WERI-Rb-1 (cell line): ENCODE measurements at regions not wholly inside any gene's neighbourhood (a gene's known extent, or its start where the extent isn't known, plus 50 kb on each side); places are given as distances from the start of the nearest gene placed in this dataset.

Source experiments
- DNase-seq: peaks from one replicate; pipeline ENCODE4 v3.0.0-alpha.2; 2020
- H3K27ac ChIP-seq: fragments of 250-450 bp; sonication (Bioruptor Pico); 2 replicates; pipeline ENCODE4 v1.5.1; 2020; ENCODE audit warnings: mild to moderate bottlenecking, moderate library complexity
- H3K27me3 ChIP-seq: fragments of 250-450 bp; sonication (Bioruptor Pico); 2 replicates; pipeline ENCODE4 v1.5.1; 2021; ENCODE audit warnings: mild to moderate bottlenecking, low read depth, moderate library complexity; ENCODE audit not compliant: insufficient read depth, severe bottlenecking
- H3K36me3 ChIP-seq: fragments of 250-450 bp; sonication (Bioruptor Pico); 2 replicates; pipeline ENCODE4 v1.5.1; 2020; ENCODE audit warnings: mild to moderate bottlenecking, moderate library complexity
- H3K4me3 ChIP-seq: 2 replicates; pipeline ENCODE4 v1.5.1; 2011; ENCODE audit warnings: low read depth, mild to moderate bottlenecking, control low read depth, low read length
- H3K9me3 ChIP-seq: fragments of 250-450 bp; sonication (Bioruptor Pico); 2 replicates; pipeline ENCODE4 v1.5.1; 2021; ENCODE audit warnings: mild to moderate bottlenecking, moderate library complexity; ENCODE audit not compliant: severe bottlenecking
- CTCF ChIP-seq: IDR thresholded peaks from 2 replicates; pipeline ENCODE4 v1.5.1; 2011; ENCODE audit warnings: low read depth, mild to moderate bottlenecking, control low read depth, inconsistent platforms, low read length

GRCh38 chr6:147133669-147134068 lies 70.5 kb upstream of the STXBP5 start:
- Histone ChIP-seq H3K9me3 (no peaks in the 10 kb centered on the region), H3K4me3 (no peak overlapping the region), H3K27ac (no peak overlapping the region), H3K27me3 (no peaks in the 10 kb centered on the region), H3K36me3 (no peaks in the 10 kb centered on the region)
- TF ChIP-seq CTCF = no peak
- no peak for DNase-seq

GRCh38 chr6:147135211-147135681 lies 69.0 kb upstream of the STXBP5 start:
- DNase-seq = no peak
- H3K27ac ChIP-seq = no peak overlapping the region
- no peaks in the 10 kb centered on the region for H3K9me3 ChIP-seq
- H3K27me3 ChIP-seq = no peaks in the 10 kb centered on the region
- TF ChIP-seq CTCF = no peak
- no peaks in the 10 kb centered on the region for H3K36me3 ChIP-seq
- no peak overlapping the region for H3K4me3 ChIP-seq

GRCh38 chr6:147136057-147136456 lies 68.2 kb upstream of the STXBP5 start:
- no peak overlapping the region for H3K27ac ChIP-seq
- no peak for DNase-seq
- H3K27me3 ChIP-seq = no peaks in the 10 kb centered on the region
- no peaks in the 10 kb centered on the region for H3K9me3 ChIP-seq
- no peaks in the 10 kb centered on the region for H3K36me3 ChIP-seq
- H3K4me3 ChIP-seq = no peak overlapping the region
- no peak for TF ChIP-seq CTCF

GRCh38 chr6:147137986-147138385 lies 66.2 kb upstream of the STXBP5 start:
- DNase-seq = no peak
- Histone ChIP-seq H3K36me3 (no peaks in the 10 kb centered on the region), H3K4me3 (no peak overlapping the region), H3K27me3 (no peaks in the 10 kb centered on the region), H3K27ac (no peak overlapping the region), H3K9me3 (no peaks in the 10 kb centered on the region)
- TF ChIP-seq CTCF = no peak

GRCh38 chr6:147138835-147139234 lies 65.4 kb upstream of the STXBP5 start:
- no peak for DNase-seq
- no peaks in the 10 kb centered on the region for H3K36me3 ChIP-seq
- no peak overlapping the region for H3K27ac ChIP-seq
- H3K4me3 ChIP-seq = no peak overlapping the region
- H3K9me3 ChIP-seq = no peaks in the 10 kb centered on the region
- no peak for TF ChIP-seq CTCF
- no peaks in the 10 kb centered on the region for H3K27me3 ChIP-seq

- TF ChIP-seq CTCF = no peak
- Histone ChIP-seq H3K36me3 (no peaks in the 10 kb centered on the region), H3K9me3 (no peaks in the 10 kb centered on the region), H3K27ac (no peak overlapping the region), H3K4me3 (no peak overlapping the region), H3K27me3 (no peaks in the 10 kb centered on the region)
- no peak for DNase-seq
Observed at GRCh38 chr6:147141711-147142308, 62.4 kb upstream of the STXBP5 start.
